Tibial nerve (tissue), 4 donors: ENCODE measurements at regions not wholly inside any gene's neighbourhood (a gene's known extent, or its start where the extent isn't known, plus 50 kb on each side); places are given as distances from the start of the nearest gene placed in this dataset.

Experiments
- DNase-seq, 2 donors: peaks; one replicate each; pipeline ENCODE4 v3.0.0-alpha.2; 2019; ENCODE audit warnings: low spot score in 2 of 2
- H3K27ac ChIP-seq, 4 donors: fragments of 200-600 bp; sonication (generic) in 3 of 4; one replicate each; pipeline ENCODE4 v1.5.1; 2017 to 2019; ENCODE audit warnings: mild to moderate bottlenecking in 1 of 4
- H3K27me3 ChIP-seq, 2 donors: fragments of 200-600 bp; sonication (generic) in 1 of 2; one replicate each; pipeline versions ENCODE4 v1.5.1 to v1.6.0; 2017 to 2019
- H3K36me3 ChIP-seq, 3 donors: fragments of 200-600 bp; sonication (generic); one replicate each; pipeline ENCODE4 v1.5.1; 2018 to 2019
- H3K4me1 ChIP-seq, 4 donors: fragments of 200-600 bp; sonication (generic) in 3 of 4; one replicate each; pipeline ENCODE4 v1.5.1; 2017 to 2019
- H3K4me3 ChIP-seq, 4 donors: fragments of 200-600 bp; sonication (generic) in 3 of 4; one replicate each; pipeline ENCODE4 v1.5.1; 2017 to 2019; ENCODE audit warnings: mild to moderate bottlenecking in 1 of 4, moderate library complexity in 1 of 4
- H3K9me3 ChIP-seq, 4 donors: fragments of 200-600 bp; sonication (generic) in 3 of 4; one replicate each; pipeline ENCODE4 v1.5.1; 2017 to 2019
- CTCF ChIP-seq, 5 experiments: fragments of 200-600 bp in 3 of 5; fragments of 450-650 bp in 2 of 5; sonication (generic) in 3 of 5; IDR thresholded peaks; one replicate each; pipeline ENCODE4 v1.5.1; 2016 to 2019; ENCODE audit warnings: antibody characterized with exemption in 5 of 5, mild to moderate bottlenecking in 3 of 5, moderate library complexity in 2 of 5
- EP300 ChIP-seq, 2 donors: sonication (generic); formaldehyde crosslinking; IDR thresholded peaks; one replicate each; pipeline ENCODE4 v1.6.1; 2017; ENCODE audit warnings: antibody characterized with exemption in 2 of 2, mild to moderate bottlenecking in 1 of 2
- POLR2A ChIP-seq, 2 donors: fragments of 450-650 bp; IDR thresholded peaks; one replicate each; pipeline ENCODE4 v1.6.1; 2017; ENCODE audit warnings: antibody characterized with exemption in 2 of 2, mild to moderate bottlenecking in 2 of 2, moderate library complexity in 2 of 2
- WGBS, 2 donors: methylation state at CpG; one replicate each; pipeline ENCODE4 v1.1.5; 2018; 5-methylcytosine and 5-hydroxymethylcytosine counted together

- no peak for TF ChIP-seq EP300 (IDR thresholded peaks at IDR 0.05)
- TF ChIP-seq CTCF (IDR thresholded peaks at IDR 0.05) = no peak
- TF ChIP-seq POLR2A (IDR thresholded peaks at IDR 0.05) = no peak
- Histone ChIP-seq H3K36me3 (no peaks in the 10 kb centered on the region), H3K9me3 (no peaks in the 10 kb centered on the region), H3K4me1 (no peaks in the 10 kb centered on the region), H3K27me3 (no peaks in the 10 kb centered on the region), H3K27ac (no peak overlapping the region), H3K4me3 (no peak overlapping the region)
- DNase-seq = no peak
Measured at GRCh38 chr4:130185123-130185522, 1089.2 kb downstream of the C4orf33 start.

GRCh38 chr4:130186931-130187330 lies 1091.0 kb downstream of the C4orf33 start:
- DNase-seq = no peak
- Histone ChIP-seq H3K9me3 (no peaks in the 10 kb centered on the region), H3K4me1 (no peaks in the 10 kb centered on the region), H3K4me3 (no peak overlapping the region), H3K27ac (no peak overlapping the region), H3K27me3 (no peaks in the 10 kb centered on the region), H3K36me3 (no peaks in the 10 kb centered on the region)
- TF ChIP-seq POLR2A (IDR thresholded peaks at IDR 0.05) = no peak
- no peak for TF ChIP-seq CTCF (IDR thresholded peaks at IDR 0.05)
- no peak for TF ChIP-seq EP300 (IDR thresholded peaks at IDR 0.05)
- WGBS, 2 donors = 87 to 89% methylated on average over 3 of the region's 3 CpGs

GRCh38 chr4:130187587-130187986 lies 1091.6 kb downstream of the C4orf33 start:
- H3K36me3 ChIP-seq = no peaks in the 10 kb centered on the region
- no peaks in the 10 kb centered on the region for H3K9me3 ChIP-seq
- TF ChIP-seq CTCF (IDR thresholded peaks at IDR 0.05) = no peak
- TF ChIP-seq POLR2A (IDR thresholded peaks at IDR 0.05) = no peak
- TF ChIP-seq EP300 (IDR thresholded peaks at IDR 0.05) = no peak
- no peak for DNase-seq
- H3K4me3 ChIP-seq = no peak overlapping the region
- 94 to 100% methylated on average over 1 of the region's 1 CpG for WGBS, 2 donors
- no peak overlapping the region for H3K27ac ChIP-seq
- no peaks in the 10 kb centered on the region for H3K27me3 ChIP-seq
- no peaks in the 10 kb centered on the region for H3K4me1 ChIP-seq

GRCh38 chr4:130192787-130193186 lies 1096.8 kb downstream of the C4orf33 start:
- Histone ChIP-seq H3K27me3 (no peaks in the 10 kb centered on the region), H3K9me3 (no peaks in the 10 kb centered on the region), H3K4me1 (no peaks in the 10 kb centered on the region), H3K36me3 (no peaks in the 10 kb centered on the region), H3K27ac (no peak overlapping the region), H3K4me3 (no peak overlapping the region)
- TF ChIP-seq CTCF (IDR thresholded peaks at IDR 0.05) = no peak
- TF ChIP-seq EP300 (IDR thresholded peaks at IDR 0.05) = no peak
- no peak for TF ChIP-seq POLR2A (IDR thresholded peaks at IDR 0.05)
- 93 to 94% methylated on average over 3 of the region's 3 CpGs for WGBS, 2 donors
- DNase-seq = no peak

GRCh38 chr4:130197946-130198345 lies 1102.0 kb downstream of the C4orf33 start:
- H3K4me1 ChIP-seq = no peaks in the 10 kb centered on the region
- no peaks in the 10 kb centered on the region for H3K36me3 ChIP-seq
- H3K4me3 ChIP-seq = no peak overlapping the region
- no peak for DNase-seq
- no peaks in the 10 kb centered on the region for H3K27me3 ChIP-seq
- TF ChIP-seq POLR2A (IDR thresholded peaks at IDR 0.05) (no peak), EP300 (IDR thresholded peaks at IDR 0.05) (no peak), CTCF (IDR thresholded peaks at IDR 0.05) (no peak)
- no peak overlapping the region for H3K27ac ChIP-seq
- peaks cover 0 to 16% (median 0%) of the 10 kb centered on the region in 4 donors for H3K9me3 ChIP-seq
